ENCODE measurements at regions not wholly inside any gene's neighbourhood (a gene's known extent, or its start where the extent isn't known, plus 50 kb on each side); places are given as distances from the start of the nearest gene placed in this dataset.

GRCh38 chr2:196466581-196466980 is 172.9 kb upstream of the CCDC150 start:
- TF ChIP-seq, protein P1, sequence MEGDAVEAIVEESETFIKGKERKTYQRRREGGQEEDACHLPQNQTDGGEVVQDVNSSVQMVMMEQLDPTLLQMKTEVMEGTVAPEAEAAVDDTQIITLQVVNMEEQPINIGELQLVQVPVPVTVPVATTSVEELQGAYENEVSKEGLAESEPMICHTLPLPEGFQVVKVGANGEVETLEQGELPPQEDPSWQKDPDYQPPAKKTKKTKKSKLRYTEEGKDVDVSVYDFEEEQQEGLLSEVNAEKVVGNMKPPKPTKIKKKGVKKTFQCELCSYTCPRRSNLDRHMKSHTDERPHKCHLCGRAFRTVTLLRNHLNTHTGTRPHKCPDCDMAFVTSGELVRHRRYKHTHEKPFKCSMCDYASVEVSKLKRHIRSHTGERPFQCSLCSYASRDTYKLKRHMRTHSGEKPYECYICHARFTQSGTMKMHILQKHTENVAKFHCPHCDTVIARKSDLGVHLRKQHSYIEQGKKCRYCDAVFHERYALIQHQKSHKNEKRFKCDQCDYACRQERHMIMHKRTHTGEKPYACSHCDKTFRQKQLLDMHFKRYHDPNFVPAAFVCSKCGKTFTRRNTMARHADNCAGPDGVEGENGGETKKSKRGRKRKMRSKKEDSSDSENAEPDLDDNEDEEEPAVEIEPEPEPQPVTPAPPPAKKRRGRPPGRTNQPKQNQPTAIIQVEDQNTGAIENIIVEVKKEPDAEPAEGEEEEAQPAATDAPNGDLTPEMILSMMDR (IDR thresholded peaks at IDR 0.05), result no peak
- TF ChIP-seq EZH2 (IDR thresholded peaks at IDR 0.05), result no peak
